Lung (tissue), 11 donors: ENCODE measurements at regions not wholly inside any gene's neighbourhood (a gene's known extent, or its start where the extent isn't known, plus 50 kb on each side); places are given as distances from the start of the nearest gene placed in this dataset.

Experiments used
- ATAC-seq: fragments of 200-7000 bp; cut with Tn5 transposase; one replicate; pipeline ENCODE4 v1.9.1; 2020; ENCODE audit warnings: moderate number of reproducible peaks; ENCODE audit not compliant: insufficient read depth, low FRiP score
- DNase-seq, 3 donors: peaks; one replicate each; pipeline ENCODE4 v3.0.0-alpha.2; 2013 to 2017
- H3K27ac ChIP-seq, 2 donors: one replicate each; pipeline ENCODE4 v1.5.1; 2013; ENCODE audit warnings: mild to moderate bottlenecking in 2 of 2, moderate library complexity in 2 of 2, control low read depth in 1 of 2, inconsistent platforms in 1 of 2, low read depth in 1 of 2, low read length in 1 of 2
- H3K27me3 ChIP-seq, 3 donors: one replicate each; pipeline ENCODE4 v1.5.1; 2013; ENCODE audit warnings: low read length in 2 of 3; ENCODE audit not compliant: control insufficient read depth in 3 of 3, insufficient read depth in 3 of 3
- H3K36me3 ChIP-seq, 4 donors: one replicate each; pipeline ENCODE4 v1.5.1; 2013; ENCODE audit warnings: low read length in 4 of 4, mild to moderate bottlenecking in 1 of 4, moderate library complexity in 1 of 4; ENCODE audit not compliant: control insufficient read depth in 4 of 4, insufficient read depth in 4 of 4
- H3K4me1 ChIP-seq, 5 donors: one replicate each; pipeline ENCODE4 v1.5.1; 2013; ENCODE audit warnings: low read length in 5 of 5, mild to moderate bottlenecking in 2 of 5, moderate library complexity in 1 of 5; ENCODE audit not compliant: control insufficient read depth in 5 of 5, insufficient read depth in 5 of 5
- H3K4me3 ChIP-seq: one replicate; pipeline ENCODE4 v1.5.1; 2013; ENCODE audit warnings: mild to moderate bottlenecking, control low read depth, moderate library complexity
- H3K9ac ChIP-seq, 2 donors: one replicate each; pipeline ENCODE4 v1.5.1; 2013; ENCODE audit warnings: low read length in 2 of 2, control low read depth in 1 of 2; ENCODE audit not compliant: insufficient read depth in 1 of 2
- H3K9me3 ChIP-seq, 4 donors: one replicate each; pipeline ENCODE4 v1.5.1; 2013; ENCODE audit warnings: low read length in 3 of 4, mild to moderate bottlenecking in 1 of 4, moderate library complexity in 1 of 4; ENCODE audit not compliant: control insufficient read depth in 4 of 4, insufficient read depth in 3 of 4
- CTCF ChIP-seq: IDR thresholded peaks from 2 replicates; pipeline ENCODE4 v1.5.1; 2012; ENCODE audit warnings: mild to moderate bottlenecking; ENCODE audit errors: control extremely low read depth, extremely low read depth
- WGBS, 2 donors: extraction: QIAGEN DNeasy Blood & Tissue Kit; methylation state at CpG; one replicate each; pipeline ENCODE4 v1.1.7; 2013; 5-methylcytosine and 5-hydroxymethylcytosine counted together
- donor health status: control.
- donor health status: control.
- donor health status: Bipolar disorder and iron deficiency.
- donor health status: healthy.
- donor health status: DM: yes; HTN: yes; CAD: no.

- 19 to 32% methylated on average over 2 of the region's 2 CpGs for WGBS, 2 donors
- ATAC-seq (no peak), DNase-seq (peak in 2 of 3 donors; percentile 57 to 71)
- no peaks in the 10 kb centered on the region for H3K27me3 ChIP-seq
- H3K9ac ChIP-seq, result no peak overlapping the region
- H3K4me3 ChIP-seq, result no peak overlapping the region
- TF ChIP-seq CTCF, result no peak
- no peaks in the 10 kb centered on the region for H3K36me3 ChIP-seq
- no peak overlapping the region for H3K27ac ChIP-seq
- H3K4me1 ChIP-seq, result peaks cover 4 to 53% (median 29%) of the 10 kb centered on the region in 5 donors
- H3K9me3 ChIP-seq, result no peaks in the 10 kb centered on the region
These were observed 221.3 kb downstream of the NHLRC3 start for GRCh38 chr13:39259371-39260140.

- DNase-seq (peak; percentile 57 to 83 (median 81)), ATAC-seq (peak; percentile 82)
- H3K4me1 ChIP-seq, result peaks cover 4 to 38% (median 19%) of the 10 kb centered on the region in 5 donors
- H3K27ac ChIP-seq, result no peak overlapping the region
- no peak overlapping the region for H3K9ac ChIP-seq
- no peak overlapping the region for H3K4me3 ChIP-seq
- peaks cover 0 to 4% (median 0%) of the 10 kb centered on the region in 4 donors for H3K36me3 ChIP-seq
- peak; percentile 36 for TF ChIP-seq CTCF
- WGBS, 2 donors, result 5 to 7% methylated on average over 1 of the region's 1 CpG
- no peaks in the 10 kb centered on the region for H3K27me3 ChIP-seq
- H3K9me3 ChIP-seq, result no peaks in the 10 kb centered on the region
These were observed 224.8 kb downstream of the NHLRC3 start for GRCh38 chr13:39263033-39263432.

GRCh38 chr13:39263531-39263930 lies 225.3 kb downstream of the NHLRC3 start:
- Histone ChIP-seq H3K9ac (no peak overlapping the region), H3K27me3 (no peaks in the 10 kb centered on the region), H3K9me3 (no peaks in the 10 kb centered on the region), H3K27ac (no peak overlapping the region), H3K4me3 (no peak overlapping the region), H3K36me3 (peaks cover 0 to 4% (median 0%) of the 10 kb centered on the region in 4 donors), H3K4me1 (peaks cover 4 to 38% (median 17%) of the 10 kb centered on the region in 5 donors)
- DNase-seq (no peak), ATAC-seq (no peak)
- TF ChIP-seq CTCF, result no peak
- WGBS, 2 donors, result 44 to 55% methylated on average over 2 of the region's 2 CpGs
